HG03520 (cell line): ENCODE measurements at regions not wholly inside any gene's neighbourhood (a gene's known extent, or its start where the extent isn't known, plus 50 kb on each side); places are given as distances from the start of the nearest gene placed in this dataset.
"Not testable (repeated sequence)": the region's sequence is repeated elsewhere in the genome, so short reads cannot be mapped to it uniquely, and the experiment has no call there.

ENCODE experiments used
- ATAC-seq: cut with Tn5 transposase; IDR thresholded peaks from one replicate; pipeline ENCODE4 v1.9.1; 2021; ENCODE audit warnings: mild to moderate bottlenecking, moderate library complexity; ENCODE audit not compliant: unreplicated experiment

DNA sequence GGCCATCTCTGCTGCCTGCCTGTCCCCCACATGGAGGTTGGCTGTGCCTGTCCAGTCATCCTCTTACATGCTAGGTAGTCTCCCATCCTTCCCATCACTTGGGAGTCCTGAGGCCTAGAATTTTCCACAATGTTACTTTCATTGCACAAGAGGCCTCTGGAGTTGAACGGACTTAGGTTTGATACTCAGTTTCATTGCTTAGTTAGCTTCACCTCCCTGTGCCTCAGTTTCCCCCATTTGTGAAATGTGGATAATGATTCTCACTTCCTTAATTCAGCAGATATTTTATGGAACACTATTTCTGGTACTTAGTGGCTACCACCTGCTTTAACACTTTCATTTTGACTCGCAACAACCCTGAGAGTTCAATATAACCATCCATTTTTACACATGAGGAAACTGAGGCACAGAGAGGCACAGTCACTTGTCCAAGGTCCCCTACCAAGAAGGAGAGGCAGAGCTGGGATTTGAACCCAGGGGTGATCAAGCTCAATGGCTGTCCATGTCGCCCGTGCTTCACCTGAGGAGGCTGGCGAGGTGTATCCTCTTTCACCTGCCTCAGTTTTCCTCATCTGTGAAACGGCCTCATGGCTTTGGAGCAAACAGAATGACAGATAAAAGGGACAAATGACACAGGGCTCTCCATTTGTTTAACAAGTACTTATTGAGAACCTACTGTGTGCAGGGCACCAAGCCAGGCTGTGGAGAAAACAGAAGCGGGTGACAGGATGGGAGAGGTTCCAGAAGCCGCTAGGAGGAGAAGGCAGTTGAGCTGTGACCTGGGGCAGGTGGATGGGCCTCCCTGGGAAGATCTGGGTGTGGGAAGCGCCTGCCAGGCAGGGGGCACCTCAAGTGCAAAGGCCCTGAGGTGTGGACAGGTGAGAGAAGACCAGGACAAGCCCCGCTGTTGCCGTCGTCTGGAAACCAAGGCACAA, 154.3 kb upstream of the PTPN1 start:
- no peak for ATAC-seq

GRCh38 chr20:50356525-50356885, 153.7 kb upstream of the PTPN1 start:
- no peak for ATAC-seq

DNA sequence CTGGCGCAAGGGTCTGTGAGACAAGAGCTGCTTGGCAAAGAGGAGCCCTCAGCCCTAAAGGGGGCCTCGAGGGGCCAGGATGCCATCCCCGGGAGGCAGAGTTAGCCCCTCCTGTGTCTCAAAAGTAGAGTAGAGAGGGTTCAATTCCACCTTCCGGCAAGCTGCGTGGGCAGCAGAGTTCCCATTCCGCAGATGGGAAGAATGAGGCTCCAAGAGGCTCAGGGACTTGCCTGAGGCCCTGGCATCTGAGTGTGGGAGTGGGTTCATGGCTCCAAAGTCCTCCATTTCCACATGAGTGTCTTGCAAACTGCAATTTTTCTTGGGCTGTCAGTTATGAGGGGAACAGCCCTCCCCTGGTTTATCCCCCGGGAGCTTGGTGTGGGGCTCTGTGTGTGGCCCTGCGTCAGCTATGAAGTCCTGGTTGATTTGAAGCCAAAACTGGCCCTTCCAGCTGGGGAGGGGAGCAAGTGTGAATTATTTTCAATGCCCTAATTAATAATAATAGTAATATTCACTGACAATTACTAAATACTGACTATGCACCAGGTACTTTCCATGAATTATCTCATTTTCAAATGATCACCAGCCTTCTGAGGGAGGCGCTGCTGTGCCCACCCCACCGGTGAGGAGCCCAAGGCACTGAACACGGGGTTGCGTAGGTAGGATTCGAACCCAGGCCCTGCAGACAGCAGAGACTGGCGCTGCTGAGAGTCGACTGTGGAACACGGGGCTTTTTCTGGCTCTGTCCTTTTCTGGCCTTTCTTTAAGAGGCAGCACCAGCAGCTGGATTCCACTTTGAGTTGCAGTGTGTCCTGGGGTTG, 153.0 kb upstream of the PTPN1 start:
- no peak for ATAC-seq

- no peak for ATAC-seq
Measured at GRCh38 chr20:50357783-50358161, 152.4 kb upstream of the PTPN1 start.

- ATAC-seq: no peak
Measured at GRCh38 chr20:50358166-50358565, 152.0 kb upstream of the PTPN1 start.

DNA sequence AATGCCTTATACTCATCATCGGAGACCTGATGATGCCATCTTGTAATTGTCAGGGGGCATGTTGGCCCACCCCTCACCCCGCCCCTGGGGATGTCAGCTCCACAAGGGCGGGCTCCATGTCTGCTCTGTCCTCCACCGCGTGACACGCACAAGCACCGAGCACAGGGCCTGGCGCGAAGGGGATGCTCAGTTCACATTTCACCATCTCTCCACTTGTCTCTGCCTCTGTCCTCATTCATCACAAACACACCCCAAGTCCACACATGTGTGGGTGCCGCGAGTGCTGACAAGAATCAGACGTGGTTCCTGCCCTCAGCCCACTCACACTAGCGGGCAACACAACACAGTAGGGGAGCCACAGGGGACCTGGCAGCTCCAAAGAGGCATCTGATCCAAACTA, 151.2 kb upstream of the PTPN1 start:
- no peak for ATAC-seq

- ATAC-seq: no peak
Measured at GRCh38 chr20:50359607-50360217, 150.5 kb upstream of the PTPN1 start.

GRCh38 chr20:50360218-50360672, 149.9 kb upstream of the PTPN1 start:
- ATAC-seq: no peak

GRCh38 chr20:50360921-50361320, 149.3 kb upstream of the PTPN1 start:
- ATAC-seq: no peak

DNA sequence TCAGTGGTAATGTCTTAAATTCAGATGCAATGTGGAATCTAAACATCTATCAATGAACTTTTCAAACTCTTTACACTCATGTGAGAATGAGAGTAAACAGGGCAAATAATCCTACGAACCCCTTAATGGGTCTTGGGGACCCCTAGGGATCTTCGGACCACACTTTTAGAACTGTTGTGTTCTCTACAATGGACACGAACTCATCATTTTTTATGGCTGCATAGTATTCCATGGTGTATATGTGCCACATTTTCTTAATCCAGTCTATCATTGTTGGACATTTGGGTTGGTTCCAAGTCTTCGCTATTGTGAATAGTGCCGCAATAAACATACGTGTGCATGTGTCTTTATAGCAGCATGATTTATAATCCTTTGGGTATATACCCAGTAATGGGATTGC, 148.0 kb upstream of the PTPN1 start:
- not testable (repeated sequence) for ATAC-seq

DNA sequence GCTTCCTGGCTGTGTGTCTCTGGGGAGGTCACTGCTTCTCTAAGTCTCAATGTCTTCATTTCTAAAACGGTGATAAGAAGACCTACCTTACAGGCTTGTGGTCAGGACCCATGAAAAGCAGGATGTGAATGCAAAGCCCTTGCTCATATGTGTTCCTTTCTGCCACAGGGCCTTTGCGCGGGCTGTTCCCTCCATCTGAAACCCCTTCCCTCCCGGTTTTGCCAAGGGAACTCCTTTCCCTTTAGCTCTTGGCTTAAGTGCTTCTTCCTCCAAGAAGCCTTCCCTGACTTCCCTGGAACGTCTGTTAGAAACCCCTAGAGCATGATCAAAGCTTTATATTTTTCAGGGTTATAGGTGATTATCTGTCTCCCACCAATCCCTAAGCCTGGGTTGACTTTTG, 147.2 kb upstream of the PTPN1 start:
- ATAC-seq: no peak

GRCh38 chr20:50363479-50363878, 146.7 kb upstream of the PTPN1 start:
- no peak for ATAC-seq

DNA sequence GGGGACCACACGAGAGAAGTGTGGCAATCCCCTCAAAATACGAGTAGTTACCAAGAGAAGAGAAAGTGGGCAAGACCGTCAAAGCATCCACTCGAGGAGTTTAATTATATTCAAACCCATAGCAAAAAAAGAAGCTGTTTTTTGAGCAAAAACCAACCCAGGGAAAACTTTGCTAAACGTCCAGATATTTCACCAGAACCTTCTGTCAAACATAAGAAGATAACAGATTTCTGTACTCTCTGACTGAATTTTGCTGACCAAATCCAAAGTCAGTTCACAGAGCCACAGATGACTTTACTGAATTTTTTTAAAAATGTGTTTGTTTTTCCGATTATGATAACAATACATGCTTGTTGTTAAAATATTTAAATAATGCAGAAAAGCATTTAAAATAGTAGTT, 145.6 kb upstream of the PTPN1 start:
- ATAC-seq: no peak

DNA sequence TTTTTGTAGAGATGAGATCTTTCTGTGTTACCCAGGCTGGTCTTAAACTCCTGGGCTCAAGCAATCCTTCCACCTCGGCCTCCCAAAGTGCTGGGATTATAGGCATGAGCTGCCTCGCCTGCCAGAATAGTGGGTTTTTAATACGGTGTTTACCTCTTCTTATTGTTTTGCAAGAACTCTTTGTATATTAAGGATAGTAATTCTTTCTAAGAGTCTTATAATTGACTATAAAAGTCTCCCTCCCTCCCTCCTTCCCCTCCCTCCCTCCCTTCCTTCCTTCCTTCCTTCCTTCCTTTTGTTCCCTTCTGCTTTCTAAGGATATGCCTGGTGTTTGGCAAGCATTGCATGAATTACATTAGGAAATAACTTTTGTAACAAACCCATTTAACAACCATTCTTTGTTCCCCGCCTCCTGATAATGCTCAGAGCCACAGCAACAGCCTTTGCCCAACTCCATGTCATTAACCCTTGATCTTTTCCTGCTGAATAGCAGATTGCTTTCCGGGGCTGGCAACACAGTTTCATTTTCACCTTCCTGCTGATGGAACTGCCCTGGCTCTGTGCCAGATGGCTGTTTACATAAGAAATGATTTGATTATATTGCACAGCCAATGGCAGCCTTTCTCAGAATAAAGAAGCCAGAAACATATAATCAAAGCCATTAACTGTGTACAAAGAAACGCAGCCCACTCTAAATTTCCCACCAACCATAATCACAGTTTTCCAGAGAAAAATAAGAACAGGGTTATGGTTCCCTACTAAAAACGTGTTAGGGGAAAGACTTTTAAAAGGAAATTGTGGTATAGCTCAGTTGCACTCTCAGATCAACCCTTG, 143.7 kb upstream of the PTPN1 start:
- no peak for ATAC-seq

GRCh38 chr20:50367104-50367674, 143.0 kb upstream of the PTPN1 start:
- no peak for ATAC-seq

DNA sequence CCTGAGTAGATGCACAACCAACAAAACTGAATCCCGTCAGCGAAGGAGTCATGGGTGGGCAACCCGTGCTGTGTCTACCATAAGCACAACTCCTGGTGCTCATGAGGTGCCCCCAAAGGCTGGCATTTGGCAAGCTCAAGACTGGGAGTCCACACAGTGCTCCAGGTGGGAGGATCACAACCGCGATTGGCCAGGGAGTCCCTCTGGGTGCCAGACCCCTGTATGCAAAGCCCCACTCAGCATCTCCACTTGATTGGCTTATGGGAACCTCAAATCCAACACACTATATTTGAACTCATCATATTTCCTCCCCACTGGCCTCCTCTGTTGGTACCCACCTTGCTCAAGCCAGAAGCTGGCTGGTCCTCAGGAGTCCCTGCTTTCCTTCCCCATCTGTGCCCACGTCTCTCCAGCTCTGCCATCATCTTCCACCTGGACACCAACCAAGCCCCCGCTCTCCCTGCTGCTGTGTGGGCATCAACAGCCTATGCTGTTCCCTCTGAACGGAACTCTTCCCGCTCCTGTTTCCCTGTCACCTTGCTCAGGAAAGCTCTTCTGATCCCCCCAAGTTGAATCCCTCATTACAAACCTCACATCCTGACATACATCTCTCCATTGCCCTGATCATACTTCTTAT, 142.3 kb upstream of the PTPN1 start:
- ATAC-seq: no peak

DNA sequence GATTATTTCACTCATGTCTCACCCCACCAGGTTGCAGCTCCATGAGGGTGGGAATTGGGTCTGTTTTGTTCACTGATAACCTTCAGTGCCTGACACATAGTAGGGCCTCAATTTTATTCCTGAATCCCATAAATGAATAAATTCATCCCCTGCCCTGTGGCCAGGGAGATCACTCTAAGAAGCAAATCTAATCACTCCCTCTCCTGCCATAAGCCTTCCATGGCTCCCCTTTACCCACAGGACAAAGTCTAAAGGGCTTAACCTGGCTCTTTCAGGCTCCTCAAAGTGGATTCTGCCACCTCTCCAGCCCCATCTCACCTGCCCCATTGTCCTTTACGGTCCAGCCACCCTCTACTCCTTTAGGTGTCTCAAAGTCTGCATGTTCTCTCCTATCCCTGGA, 141.8 kb upstream of the PTPN1 start:
- no peak for ATAC-seq

DNA sequence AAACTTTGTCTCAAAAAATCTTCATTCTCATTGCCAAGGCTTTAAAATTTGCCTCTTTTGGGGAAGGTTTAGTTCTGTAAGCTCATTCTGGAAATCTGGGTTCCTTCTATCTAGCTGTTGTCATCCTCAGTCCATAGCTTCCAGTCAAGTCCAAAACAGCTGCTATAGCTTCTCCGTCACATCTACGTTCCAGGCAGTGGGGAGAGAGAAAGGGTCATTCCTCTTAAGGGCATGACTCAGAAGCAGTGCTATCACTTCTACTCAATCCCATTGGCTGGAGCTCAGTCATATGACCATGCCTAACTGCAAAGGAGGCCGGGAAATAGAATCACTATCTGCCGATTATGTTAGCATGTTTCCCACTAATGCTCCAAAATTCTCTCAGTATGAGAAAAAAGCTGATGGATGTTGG, 141.4 kb upstream of the PTPN1 start:
- no peak for ATAC-seq

- no peak for ATAC-seq
Measured at GRCh38 chr20:50369225-50370035, 140.8 kb upstream of the PTPN1 start.
